ENCODE measurements at regions not wholly inside any gene's neighbourhood (a gene's known extent, or its start where the extent isn't known, plus 50 kb on each side); places are given as distances from the start of the nearest gene placed in this dataset.

DNA sequence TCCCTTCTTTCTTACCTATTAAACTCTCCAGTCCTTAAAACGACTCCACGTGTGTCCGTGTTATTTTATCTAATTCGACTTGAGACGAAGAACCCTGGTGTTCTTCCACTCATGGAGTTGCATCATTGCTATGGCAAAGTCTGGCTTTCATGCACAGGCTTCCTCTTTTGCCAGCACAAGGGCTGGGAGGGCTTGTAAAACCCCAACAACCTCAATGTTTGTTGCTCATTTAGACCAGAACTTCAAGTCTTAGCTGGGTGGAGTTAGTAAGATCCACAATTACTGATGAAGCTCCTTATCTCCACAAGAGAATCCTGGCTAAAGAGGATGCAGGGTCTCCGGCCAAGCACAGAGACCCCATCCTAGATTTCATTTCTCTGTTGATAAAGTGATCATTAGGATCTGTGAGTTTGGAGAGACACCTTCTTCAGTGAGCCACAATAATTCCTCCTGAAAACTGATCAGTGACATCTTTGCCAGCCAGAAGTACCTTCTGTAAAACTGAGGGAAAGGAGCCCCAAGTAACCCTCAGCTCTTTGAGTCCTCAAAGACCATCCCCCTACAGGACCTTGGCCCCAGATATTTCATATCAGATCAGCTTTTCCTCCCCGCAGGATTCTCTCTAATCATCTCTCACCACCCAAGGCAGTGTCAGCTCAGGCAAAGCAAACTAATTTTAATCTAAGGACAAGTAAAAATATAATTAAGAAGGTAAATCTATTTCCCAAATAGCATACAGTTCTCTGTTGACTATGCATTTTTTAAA is 514.6 kb downstream of the FUT8 start:
- in situ Hi-C loops (cut with HindIII; ENCODE audit: low sequenced_read_pairs): no loop called here

DNA sequence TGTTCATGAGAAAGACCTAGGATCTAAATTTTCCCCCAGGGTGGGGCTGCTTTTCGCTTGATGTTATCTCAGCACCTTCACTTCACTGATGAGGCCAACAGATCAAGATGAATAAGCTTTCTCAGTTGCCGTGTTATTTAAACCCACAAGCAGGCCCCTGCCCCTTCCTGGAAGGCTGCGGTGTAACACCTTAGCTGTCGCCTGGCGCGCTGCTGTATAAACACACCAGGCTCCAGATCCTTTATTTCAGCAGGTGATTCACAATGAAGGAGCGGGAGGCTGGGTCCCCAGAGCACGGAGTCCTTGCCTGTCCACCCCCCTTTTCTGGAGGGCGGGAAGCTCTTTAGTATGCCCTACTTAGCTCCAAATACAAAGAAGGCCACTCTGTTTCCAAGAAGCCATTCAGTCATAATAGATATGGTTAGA is 515.4 kb downstream of the FUT8 start:
- in situ Hi-C loops (cut with HindIII; ENCODE audit: low sequenced_read_pairs): no loop called here

GRCh38 chr14:65928995-65929394 is 516.5 kb downstream of the FUT8 start:
- in situ Hi-C loops (cut with HindIII; ENCODE audit: low sequenced_read_pairs): no loop called here

DNA sequence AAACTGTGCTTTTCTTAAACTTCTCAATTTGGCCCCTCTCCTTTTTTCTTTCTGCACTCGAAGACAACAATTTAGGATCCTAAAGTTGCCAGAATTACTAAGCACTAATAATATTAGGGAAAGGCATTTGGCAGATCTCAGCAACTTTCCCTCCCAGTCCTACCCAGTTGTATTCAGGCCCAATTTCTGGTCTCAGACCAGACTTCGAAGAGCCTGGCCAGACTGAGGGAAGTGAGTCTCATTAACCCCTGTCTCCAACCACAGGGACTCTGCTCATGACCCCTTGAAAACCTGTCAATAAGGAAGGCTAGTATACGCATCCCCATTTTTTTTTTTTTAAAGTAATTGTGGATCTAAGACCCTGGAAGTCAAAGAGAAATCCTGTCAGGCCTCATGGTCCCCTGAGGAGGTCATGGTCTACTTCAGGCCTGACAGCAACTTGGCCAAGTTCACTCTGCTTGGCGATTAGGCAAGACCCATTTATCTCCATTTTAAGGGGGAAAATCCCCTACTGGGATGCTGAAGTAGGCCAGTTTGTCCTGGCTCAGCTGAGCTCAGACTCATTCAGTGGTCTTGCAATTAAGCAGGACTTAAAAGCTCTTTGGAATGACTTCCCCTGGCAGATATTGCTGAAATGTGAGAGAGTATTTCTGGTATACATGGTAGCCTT is 521.0 kb downstream of the FUT8 start:
- in situ Hi-C loops (cut with HindIII; ENCODE audit: low sequenced_read_pairs): no loop called here

DNA sequence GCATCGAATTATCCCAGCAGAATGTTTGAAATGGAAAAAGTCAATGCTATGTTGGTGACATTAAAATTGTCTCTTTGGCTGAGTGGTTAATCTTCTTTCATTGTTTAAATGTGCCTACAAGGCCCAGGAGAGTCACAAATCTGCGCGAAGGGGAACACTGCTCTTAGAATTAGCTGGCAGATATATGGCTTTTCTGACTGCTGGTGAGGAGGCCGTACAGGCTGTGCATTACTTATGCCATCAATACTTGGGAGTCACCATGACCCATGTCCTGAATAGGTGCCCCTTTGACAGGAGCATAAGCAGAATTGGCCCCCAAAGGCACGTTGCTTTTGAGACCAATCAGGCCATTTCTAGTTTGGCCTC is 521.5 kb downstream of the FUT8 start:
- in situ Hi-C loops (cut with HindIII; ENCODE audit: low sequenced_read_pairs): no loop called here

DNA sequence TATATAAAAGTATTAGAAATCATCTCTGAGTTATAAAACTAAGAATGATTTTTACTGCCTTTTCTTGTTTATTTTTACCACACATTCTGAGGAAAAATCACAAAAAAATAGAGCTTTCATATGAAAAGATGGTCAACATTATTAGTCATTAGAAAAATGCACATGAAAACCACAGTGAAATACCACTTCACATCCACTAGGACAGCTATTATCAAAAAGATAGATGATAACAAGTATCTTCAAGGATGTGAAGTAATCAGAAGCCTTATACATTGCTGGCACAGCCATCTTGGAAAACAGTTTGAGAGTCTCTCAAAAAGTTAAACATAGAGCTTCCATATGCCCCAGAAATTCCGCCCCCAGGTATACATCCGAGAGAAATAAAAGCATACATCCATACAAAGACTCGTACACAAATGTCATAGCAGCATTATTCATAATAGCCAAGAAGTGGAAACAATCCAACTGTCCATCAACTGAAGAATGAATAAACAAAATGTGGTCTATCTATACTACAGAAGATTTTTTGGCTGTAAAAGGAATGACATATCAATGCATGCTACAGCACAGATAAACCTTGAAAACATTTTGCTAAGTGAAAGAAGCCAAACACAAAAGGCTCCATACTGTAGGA is 523.9 kb downstream of the FUT8 start:
- in situ Hi-C loops (cut with HindIII; ENCODE audit: low sequenced_read_pairs): no loop called here

DNA sequence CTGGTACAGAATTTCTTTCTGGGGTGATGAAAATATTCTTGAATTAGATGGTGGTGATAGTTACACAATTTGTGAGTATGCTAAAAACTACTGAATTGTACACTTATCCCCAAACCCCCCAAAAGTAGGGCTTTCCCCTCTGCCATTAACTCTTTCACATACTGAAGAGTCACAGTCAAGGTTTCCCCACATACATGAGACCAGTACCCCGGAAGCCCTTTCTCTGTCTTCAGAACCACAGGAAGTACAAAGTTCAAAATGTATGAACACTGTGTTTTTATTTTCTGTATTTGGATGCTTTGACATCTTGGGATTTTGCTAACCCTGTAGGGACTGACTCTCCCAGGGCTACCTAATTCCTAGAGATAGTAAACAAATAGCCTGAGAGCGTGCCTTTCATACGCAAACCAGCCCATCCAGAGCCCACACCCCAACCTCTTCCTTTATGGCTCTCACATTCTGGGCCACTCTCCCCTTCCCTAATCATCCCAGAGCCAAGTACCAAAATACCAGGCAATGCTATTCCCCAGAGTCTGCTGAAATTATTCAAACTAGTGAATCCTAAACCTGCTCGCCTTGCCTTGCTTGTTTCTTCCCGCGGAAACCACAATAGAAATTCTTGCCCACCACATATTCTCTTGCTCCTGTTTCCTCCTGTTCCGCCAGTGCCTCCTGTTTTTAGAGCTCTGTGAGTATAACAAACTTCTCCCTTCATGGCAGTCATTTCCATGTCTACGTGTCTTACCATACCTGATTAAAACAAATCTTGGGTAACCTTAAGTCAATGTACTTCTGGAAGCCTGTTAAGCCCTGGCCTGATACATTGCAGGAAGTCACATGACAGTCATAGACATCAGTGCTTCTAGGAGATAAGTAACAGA is 524.8 kb downstream of the FUT8 start:
- in situ Hi-C loops (cut with HindIII; ENCODE audit: low sequenced_read_pairs): no loop called here

GRCh38 chr14:65937960-65938316 is 525.4 kb downstream of the FUT8 start:
- in situ Hi-C loops (cut with HindIII; ENCODE audit: low sequenced_read_pairs): no loop called here

GRCh38 chr14:65938738-65939137 is 526.2 kb downstream of the FUT8 start:
- in situ Hi-C loops (cut with HindIII; ENCODE audit: low sequenced_read_pairs): no loop called here

DNA sequence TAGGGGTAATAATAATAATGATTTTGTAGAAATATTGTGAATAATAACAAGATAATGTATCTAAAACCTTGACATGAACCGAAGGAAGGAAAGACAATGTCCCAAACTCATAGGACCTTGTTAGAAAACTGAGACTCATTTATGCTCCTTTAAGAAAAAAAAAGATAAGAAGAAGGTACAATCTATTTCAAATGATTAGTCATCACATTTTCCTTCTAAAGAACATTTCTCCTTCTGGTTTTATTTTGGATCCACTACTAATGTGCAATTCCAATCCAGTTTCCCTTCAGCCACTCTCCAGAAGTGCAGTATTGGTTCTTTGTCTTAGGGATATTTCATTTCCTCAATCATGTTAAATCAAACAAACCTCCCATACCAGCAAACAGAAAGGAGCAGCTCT is 526.7 kb downstream of the FUT8 start:
- in situ Hi-C loops (cut with HindIII; ENCODE audit: low sequenced_read_pairs): no loop called here

- in situ Hi-C loops (cut with HindIII; ENCODE audit: low sequenced_read_pairs): no loop called here
Measured at GRCh38 chr14:65940056-65940735, 527.7 kb downstream of the FUT8 start.

GRCh38 chr14:65941091-65941490 is 528.6 kb downstream of the FUT8 start:
- in situ Hi-C loops (cut with HindIII; ENCODE audit: low sequenced_read_pairs): no loop called here

- in situ Hi-C loops (cut with HindIII; ENCODE audit: low sequenced_read_pairs): no loop called here
Measured at GRCh38 chr14:65943150-65943549, 530.6 kb downstream of the FUT8 start.

DNA sequence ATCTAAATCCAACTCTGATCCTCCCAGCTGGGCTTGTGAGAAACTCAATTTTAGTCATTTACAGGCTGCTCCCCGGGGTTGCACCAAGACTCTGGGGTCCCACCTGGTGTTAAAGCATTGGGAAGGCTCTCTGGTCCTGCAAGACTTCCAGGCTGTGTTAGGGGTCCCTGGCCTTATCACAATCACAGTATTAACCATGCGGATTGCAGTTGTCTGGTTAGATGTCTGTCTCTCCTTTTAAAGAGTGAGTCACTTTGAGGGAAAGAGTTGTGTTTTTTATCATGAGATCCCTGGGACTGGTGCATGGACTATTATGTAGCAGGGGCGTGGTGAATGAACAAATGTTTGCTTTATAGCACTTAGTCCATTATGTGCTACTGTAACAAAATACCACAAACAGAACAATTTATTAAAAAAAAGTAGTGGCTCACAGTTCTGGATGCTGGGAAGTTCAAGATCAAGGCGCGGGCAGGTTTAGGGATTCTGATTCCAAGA is 531.4 kb downstream of the FUT8 start:
- in situ Hi-C loops (cut with HindIII; ENCODE audit: low sequenced_read_pairs): no loop called here

- in situ Hi-C loops (cut with HindIII; ENCODE audit: low sequenced_read_pairs): no loop called here
Measured at GRCh38 chr14:65945327-65945726, 532.8 kb downstream of the FUT8 start.

GRCh38 chr14:65946494-65946893 is 534.0 kb downstream of the FUT8 start:
- in situ Hi-C loops (cut with HindIII; ENCODE audit: low sequenced_read_pairs): no loop called here

GRCh38 chr14:65948302-65948701 is 535.8 kb downstream of the FUT8 start:
- in situ Hi-C loops (cut with HindIII; ENCODE audit: low sequenced_read_pairs): no loop called here

DNA sequence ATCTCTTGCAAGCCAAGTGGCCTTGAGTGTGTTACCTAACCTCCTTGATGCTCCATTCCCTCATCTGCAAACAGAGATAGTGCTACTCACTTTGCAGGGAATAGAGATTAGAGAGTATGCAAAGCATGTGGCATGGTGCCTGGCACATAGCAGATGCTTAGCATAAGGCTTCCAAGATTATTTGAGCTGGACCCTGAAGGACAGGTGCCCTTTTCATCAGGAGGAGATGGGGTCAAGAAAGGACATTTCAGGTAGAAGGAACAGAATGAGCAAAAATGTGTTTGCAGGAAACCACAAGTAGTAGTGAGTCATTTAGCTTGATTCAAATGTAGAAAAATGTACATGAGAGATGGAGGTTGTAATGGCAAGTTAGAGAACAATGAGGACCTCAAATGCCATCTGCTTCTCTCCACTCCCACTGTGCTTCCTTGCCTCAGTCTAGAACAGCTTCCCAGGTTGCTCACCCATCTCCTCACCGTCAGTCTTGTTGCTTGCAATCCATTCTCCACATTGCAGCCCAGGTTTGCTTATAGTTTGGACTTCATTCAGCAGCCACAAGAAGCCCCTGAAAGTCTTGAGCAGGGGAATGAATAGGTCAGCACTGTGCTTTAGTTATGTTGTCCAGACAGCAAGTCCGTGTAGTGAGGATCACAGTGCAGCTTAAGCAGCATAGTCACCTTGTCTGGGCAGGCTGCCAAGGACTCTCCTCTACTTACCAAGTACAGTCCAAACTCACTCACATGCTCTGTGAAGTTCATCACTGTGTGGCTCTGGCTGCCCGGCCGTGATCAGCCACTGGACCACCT is 536.3 kb upstream of the CCDC196 start:
- in situ Hi-C loops (cut with HindIII; ENCODE audit: low sequenced_read_pairs): no loop called here

- in situ Hi-C loops (cut with HindIII; ENCODE audit: low sequenced_read_pairs): no loop called here
Measured at GRCh38 chr14:65954942-65955341, 531.2 kb upstream of the CCDC196 start.

Data from DLD1 (cell line).